ACC112 (cell line): ENCODE measurements at regions not wholly inside any gene's neighbourhood (a gene's known extent, or its start where the extent isn't known, plus 50 kb on each side); places are given as distances from the start of the nearest gene placed in this dataset.

Experiments used
- H2AFZ ChIP-seq: fragments of 200-600 bp; sonication (generic); one replicate; pipeline ENCODE4 v1.6.0; 2017; ENCODE audit warnings: antibody characterized with exemption, low read length; ENCODE audit not compliant: unreplicated experiment
- H3K27ac ChIP-seq: fragments of 200-600 bp; sonication (generic); 2 replicates; pipeline ENCODE4 v1.5.1; 2014; ENCODE audit warnings: low read depth, mild to moderate bottlenecking, antibody characterized with exemption, low read length, moderate library complexity
- H3K27me3 ChIP-seq: fragments of 200-600 bp; sonication (generic); 2 replicates; pipeline ENCODE4 v1.6.1; 2014; ENCODE audit warnings: mild to moderate bottlenecking, antibody characterized with exemption, low read length, moderate library complexity, mixed read lengths; ENCODE audit not compliant: insufficient read depth
- H3K36me3 ChIP-seq: fragments of 200-600 bp; sonication (generic); 2 replicates; pipeline ENCODE4 v1.6.1; 2016; ENCODE audit warnings: mild to moderate bottlenecking, antibody characterized with exemption, low read length, moderate library complexity, mixed read lengths; ENCODE audit not compliant: insufficient read depth
- H3K4me1 ChIP-seq: fragments of 200-600 bp; sonication (generic); one replicate; pipeline ENCODE4 v1.6.1; 2016; ENCODE audit warnings: low read length, mixed read lengths; ENCODE audit not compliant: insufficient read depth, unreplicated experiment, control insufficient read depth
- H3K4me3 ChIP-seq: fragments of 200-600 bp; sonication (generic); 2 replicates; pipeline ENCODE4 v1.5.1; 2014; ENCODE audit warnings: mild to moderate bottlenecking, low read depth, low read length
- H3K79me2 ChIP-seq: fragments of 200-600 bp; sonication (generic); one replicate; pipeline ENCODE4 v1.6.0; 2016; ENCODE audit warnings: low read length; ENCODE audit not compliant: control insufficient read depth, unreplicated experiment, insufficient read depth

DNA sequence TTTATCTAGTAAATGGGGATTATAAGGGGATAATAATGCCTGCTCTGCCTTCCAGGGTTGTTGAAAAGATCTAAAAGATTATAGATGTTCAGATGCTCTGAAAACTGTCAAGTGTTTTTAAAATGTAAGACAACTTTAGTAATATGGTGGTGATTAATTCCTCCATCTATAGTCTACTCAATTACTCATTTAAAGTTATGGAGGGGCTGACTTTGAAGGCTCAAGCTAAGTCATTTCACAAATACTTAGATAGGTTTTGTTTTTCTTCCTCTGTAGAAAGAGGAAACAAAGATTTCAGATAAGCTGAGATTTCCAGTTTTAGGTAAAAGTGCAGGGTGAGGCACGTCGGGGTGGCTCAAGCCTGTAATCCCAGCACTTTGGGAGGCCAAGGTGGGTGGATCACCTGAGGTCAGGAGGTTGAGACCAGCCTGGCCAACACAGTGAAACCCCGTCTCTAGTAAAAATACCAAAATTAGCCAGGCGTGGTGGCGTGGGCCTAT is 50.5 kb upstream of the PIM1 start:
- no peak overlapping the region for H2AFZ ChIP-seq
- H3K79me2 ChIP-seq, result no peaks in the 10 kb centered on the region

More for the DNA sequence above, 50.5 kb upstream of the PIM1 start:
- Histone ChIP-seq H3K36me3 (no peaks in the 10 kb centered on the region), H3K4me1 (no peaks in the 10 kb centered on the region), H3K4me3 (no peak overlapping the region), H3K27me3 (no peaks in the 10 kb centered on the region), H3K27ac (no peak overlapping the region)
